ENCODE measurements at regions not wholly inside any gene's neighbourhood (a gene's known extent, or its start where the extent isn't known, plus 50 kb on each side); places are given as distances from the start of the nearest gene placed in this dataset.
"Not testable (repeated sequence)": the region's sequence is repeated elsewhere in the genome, so short reads cannot be mapped to it uniquely, and the experiment has no call there.

DNA sequence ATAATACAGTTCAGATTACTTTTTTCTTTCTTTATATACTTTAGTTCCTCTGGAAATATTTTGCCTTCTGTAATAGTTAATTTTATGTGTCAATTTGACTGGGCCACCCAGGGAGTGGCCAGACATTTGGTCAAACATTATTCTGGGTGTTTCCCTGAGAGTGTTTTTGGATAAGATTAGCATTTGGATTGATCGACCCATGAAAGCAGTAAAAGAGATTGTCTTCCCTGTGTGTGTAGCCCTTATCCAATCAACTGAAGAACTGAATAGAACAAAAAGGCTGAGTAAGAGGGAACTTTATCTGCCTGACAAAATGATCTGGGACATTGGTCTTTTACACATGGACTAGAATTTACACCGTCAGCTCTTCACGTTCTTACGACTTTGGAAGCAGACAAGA, 1190.1 kb upstream of the FAM98A start:
- H3K36me3 ChIP-seq (ENCODE audit: control insufficient read depth, insufficient read depth, low read length) = no peaks in the 10 kb centered on the region
- 91 to 96% methylated on average over 3 to 4 of the region's 4 CpGs for WGBS, 2 experiments (ENCODE audit: insufficient coverage in 2 of 2)
- H3K4me1 ChIP-seq (ENCODE audit: control insufficient read depth, insufficient read depth, low read length, poor library complexity, severe bottlenecking) = no peaks in the 10 kb centered on the region
- H3K27ac ChIP-seq (ENCODE audit: low read depth, low read length, severe bottlenecking) = no peak overlapping the region
- no peak overlapping the region for H3K4me3 ChIP-seq (ENCODE audit: extremely low read depth, insufficient read depth, low read length, poor library complexity, severe bottlenecking)
- no peaks in the 10 kb centered on the region for H3K9me3 ChIP-seq (ENCODE audit: control insufficient read depth, low read length)

DNA sequence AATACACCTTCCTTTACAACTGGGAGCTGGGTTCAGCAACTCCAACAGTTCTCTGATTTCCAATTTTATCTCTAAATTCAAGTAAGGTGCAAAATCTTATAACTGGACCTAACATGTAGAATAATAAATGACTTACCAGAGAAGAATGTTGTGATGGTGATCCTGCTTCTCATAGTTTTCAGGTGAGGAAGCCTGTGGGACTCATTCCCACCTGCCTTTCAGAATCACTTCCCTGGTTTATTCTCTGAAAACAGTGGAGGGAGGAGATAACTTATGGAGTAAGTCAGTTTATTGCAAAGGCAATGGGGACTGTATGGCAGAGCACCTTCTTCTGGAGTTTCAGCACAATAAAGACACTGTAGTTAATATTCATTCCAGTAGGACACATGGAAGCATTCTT, 1188.2 kb upstream of the FAM98A start:
- H3K27ac ChIP-seq (ENCODE audit: low read depth, low read length, severe bottlenecking) = no peak overlapping the region
- H3K9me3 ChIP-seq (ENCODE audit: control insufficient read depth, low read length) = no peaks in the 10 kb centered on the region
- H3K4me3 ChIP-seq (ENCODE audit: extremely low read depth, insufficient read depth, low read length, poor library complexity, severe bottlenecking) = no peak overlapping the region
- H3K36me3 ChIP-seq (ENCODE audit: control insufficient read depth, insufficient read depth, low read length) = no peaks in the 10 kb centered on the region
- H3K4me1 ChIP-seq (ENCODE audit: control insufficient read depth, insufficient read depth, low read length, poor library complexity, severe bottlenecking) = no peaks in the 10 kb centered on the region

DNA sequence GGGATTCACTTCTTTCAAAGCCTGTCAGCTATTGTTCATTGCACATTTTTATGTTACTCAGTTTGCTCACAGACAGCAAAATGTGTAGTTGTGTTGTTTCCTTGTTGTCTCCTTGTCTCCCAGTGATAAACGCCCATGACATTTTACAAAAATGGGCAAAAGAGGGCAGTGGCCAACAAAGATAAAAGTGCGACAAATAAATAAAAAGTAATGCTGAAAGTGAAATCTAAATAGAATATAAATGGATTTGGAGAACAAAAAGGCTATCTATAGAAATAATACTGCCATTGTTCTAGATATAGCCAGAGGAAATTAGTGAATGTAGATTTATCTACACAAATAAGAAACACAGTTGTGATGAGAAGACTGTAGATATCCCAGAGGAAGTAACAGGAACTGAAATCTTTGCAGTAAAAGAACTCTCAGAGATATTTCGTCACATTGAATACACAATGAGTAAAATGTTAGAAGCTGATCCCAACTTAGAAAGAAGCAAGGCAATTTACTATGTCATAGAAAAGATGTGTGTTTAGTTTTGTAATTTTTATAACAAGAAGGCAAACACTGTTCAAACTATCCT, 1186.2 kb upstream of the FAM98A start:
- H3K27ac ChIP-seq (ENCODE audit: low read depth, low read length, severe bottlenecking) = no peak overlapping the region
- WGBS, 2 experiments (ENCODE audit: insufficient coverage in 2 of 2) = 100% methylated on average over 1 of the region's 3 CpGs
- H3K4me3 ChIP-seq (ENCODE audit: extremely low read depth, insufficient read depth, low read length, poor library complexity, severe bottlenecking) = no peak overlapping the region

DNA sequence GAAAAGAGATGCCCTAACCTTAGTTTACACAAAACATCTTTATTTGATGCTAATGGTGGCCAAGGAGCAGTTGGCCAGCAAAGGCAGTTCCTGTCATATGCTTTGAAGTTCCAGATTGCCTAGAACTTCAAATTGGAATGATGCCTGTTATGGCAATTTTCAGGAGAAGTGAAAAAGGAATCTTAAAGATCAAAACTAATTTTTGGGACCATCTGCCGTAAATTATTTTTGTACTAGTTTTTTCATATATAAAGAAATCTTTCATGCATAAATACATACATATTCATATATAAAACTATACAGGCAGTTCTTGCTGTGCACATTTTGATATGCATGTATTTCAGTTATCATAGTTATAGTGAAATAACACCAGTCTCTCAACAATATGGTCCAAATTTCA, 1185.6 kb upstream of the FAM98A start:
- no peaks in the 10 kb centered on the region for H3K4me1 ChIP-seq (ENCODE audit: control insufficient read depth, insufficient read depth, low read length, poor library complexity, severe bottlenecking)
- no peak overlapping the region for H3K4me3 ChIP-seq (ENCODE audit: extremely low read depth, insufficient read depth, low read length, poor library complexity, severe bottlenecking)
- H3K36me3 ChIP-seq (ENCODE audit: control insufficient read depth, insufficient read depth, low read length) = no peaks in the 10 kb centered on the region
- H3K27ac ChIP-seq (ENCODE audit: low read depth, low read length, severe bottlenecking) = no peak overlapping the region
- no peaks in the 10 kb centered on the region for H3K9me3 ChIP-seq (ENCODE audit: control insufficient read depth, low read length)
- no CpG with 5 or more reads among the region's 1 CpG for WGBS, 2 experiments (ENCODE audit: insufficient coverage in 2 of 2)

More for the DNA sequence above, 1186.2 kb upstream of the FAM98A start:
- Histone ChIP-seq H3K36me3 (ENCODE audit: control insufficient read depth, insufficient read depth, low read length) (no peaks in the 10 kb centered on the region), H3K9me3 (ENCODE audit: control insufficient read depth, low read length) (no peaks in the 10 kb centered on the region), H3K4me1 (ENCODE audit: control insufficient read depth, insufficient read depth, low read length, poor library complexity, severe bottlenecking) (no peaks in the 10 kb centered on the region)

DNA sequence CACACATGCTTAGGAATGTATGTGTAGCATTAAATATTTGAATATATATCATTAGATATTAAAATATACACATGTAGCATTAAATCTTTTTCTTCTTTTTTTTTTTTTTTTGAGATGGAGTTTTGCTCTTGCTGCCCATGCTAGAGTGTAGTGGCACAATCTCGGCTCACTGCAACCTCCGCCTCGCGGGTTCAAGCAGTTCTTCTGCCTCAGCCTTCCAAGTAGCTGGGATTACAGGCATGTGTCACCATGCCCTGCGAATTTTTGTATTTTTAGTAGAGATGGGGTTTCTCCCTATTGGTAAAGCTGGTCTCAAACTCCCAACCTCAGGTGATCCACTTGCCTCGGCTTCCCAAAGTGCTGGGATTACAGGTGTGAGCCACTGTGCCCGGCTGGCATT, 1151.6 kb upstream of the FAM98A start:
- 85 to 97% methylated on average over 4 to 5 of the region's 7 CpGs for WGBS, 2 experiments (ENCODE audit: insufficient coverage in 2 of 2)

DNA sequence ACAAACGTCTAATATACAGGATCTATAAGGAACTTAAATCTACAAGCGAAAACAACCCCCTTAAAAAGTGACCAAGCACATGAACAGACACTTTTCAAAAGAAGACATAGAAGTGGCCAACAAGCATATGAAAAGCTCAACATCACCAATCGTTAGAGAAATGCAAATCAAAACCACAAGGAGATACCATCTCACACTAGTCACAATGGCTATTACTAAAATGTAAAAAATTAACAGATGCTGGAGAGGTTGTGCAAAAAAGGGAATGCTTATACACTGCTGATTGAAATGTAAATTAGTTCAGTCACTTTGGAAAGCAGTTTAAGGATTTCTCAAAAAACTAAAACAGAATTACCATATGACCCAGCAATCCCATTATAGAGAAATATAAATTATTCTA, 1148.5 kb upstream of the FAM98A start:
- WGBS, 2 experiments (ENCODE audit: insufficient coverage in 2 of 2) = 31 to 42% methylated on average over 2 of the region's 3 CpGs
- H3K9me3 ChIP-seq (ENCODE audit: control insufficient read depth, low read length) = no peaks in the 10 kb centered on the region
- no peak overlapping the region for H3K4me3 ChIP-seq (ENCODE audit: extremely low read depth, insufficient read depth, low read length, poor library complexity, severe bottlenecking)
- no peaks in the 10 kb centered on the region for H3K4me1 ChIP-seq (ENCODE audit: control insufficient read depth, insufficient read depth, low read length, poor library complexity, severe bottlenecking)
- H3K36me3 ChIP-seq (ENCODE audit: control insufficient read depth, insufficient read depth, low read length) = no peaks in the 10 kb centered on the region
- no peak overlapping the region for H3K27ac ChIP-seq (ENCODE audit: low read depth, low read length, severe bottlenecking)

More for the DNA sequence above, 1151.6 kb upstream of the FAM98A start:
- not testable (repeated sequence) for H3K27ac ChIP-seq (ENCODE audit: low read depth, low read length, severe bottlenecking); H3K36me3 ChIP-seq (ENCODE audit: control insufficient read depth, insufficient read depth, low read length); H3K4me1 ChIP-seq (ENCODE audit: control insufficient read depth, insufficient read depth, low read length, poor library complexity, severe bottlenecking); H3K4me3 ChIP-seq (ENCODE audit: extremely low read depth, insufficient read depth, low read length, poor library complexity, severe bottlenecking); H3K9me3 ChIP-seq (ENCODE audit: control insufficient read depth, low read length)

DNA sequence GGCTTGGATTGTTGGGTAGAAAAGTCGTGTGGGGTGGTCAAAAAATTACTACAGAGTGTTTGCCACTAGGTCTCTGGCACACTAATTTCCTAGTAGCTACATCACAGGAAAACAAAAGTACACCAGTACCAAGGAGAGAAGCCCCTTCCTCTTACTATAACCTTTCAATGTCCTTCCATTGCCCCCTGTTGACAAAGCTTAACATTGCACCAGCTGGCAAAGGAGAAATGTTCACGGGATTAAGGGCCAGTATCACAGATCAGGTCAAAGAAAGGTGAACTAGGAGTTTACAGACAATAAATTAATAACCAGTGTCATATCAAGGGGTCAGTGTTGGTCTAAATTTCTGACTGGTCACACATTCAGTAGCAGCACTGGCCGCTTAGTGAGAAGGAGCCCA, 1139.6 kb upstream of the FAM98A start:
- Histone ChIP-seq H3K4me1 (ENCODE audit: control insufficient read depth, insufficient read depth, low read length, poor library complexity, severe bottlenecking) (no peaks in the 10 kb centered on the region), H3K4me3 (ENCODE audit: extremely low read depth, insufficient read depth, low read length, poor library complexity, severe bottlenecking) (no peak overlapping the region), H3K27ac (ENCODE audit: low read depth, low read length, severe bottlenecking) (no peak overlapping the region), H3K36me3 (ENCODE audit: control insufficient read depth, insufficient read depth, low read length) (no peaks in the 10 kb centered on the region), H3K9me3 (ENCODE audit: control insufficient read depth, low read length) (no peaks in the 10 kb centered on the region)
- WGBS, 2 experiments (ENCODE audit: insufficient coverage in 2 of 2) = 0% methylated on average over 1 of the region's 3 CpGs; no CpG with 5 or more reads in 1 of the 2 experiments

DNA sequence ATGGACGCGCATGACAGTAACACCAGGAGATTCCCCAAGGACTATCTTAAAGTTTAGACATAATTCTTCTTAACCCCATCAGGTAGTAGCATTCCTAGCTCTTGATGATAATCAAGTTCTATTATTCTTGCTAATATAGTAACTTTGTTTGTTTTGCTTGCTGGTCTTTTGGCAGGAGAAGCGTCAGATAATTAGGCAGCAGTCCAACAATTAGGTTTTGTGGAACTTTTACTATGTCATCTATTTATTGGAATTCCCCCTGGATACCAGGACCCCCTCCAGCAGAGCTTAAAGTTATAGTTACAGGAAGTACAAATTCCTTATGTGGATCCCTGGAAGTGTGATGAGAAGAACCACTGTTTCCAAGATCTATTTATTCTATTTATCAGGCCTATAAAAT, 1138.0 kb upstream of the FAM98A start:
- Histone ChIP-seq H3K4me3 (ENCODE audit: extremely low read depth, insufficient read depth, low read length, poor library complexity, severe bottlenecking) (no peak overlapping the region), H3K36me3 (ENCODE audit: control insufficient read depth, insufficient read depth, low read length) (no peaks in the 10 kb centered on the region), H3K27ac (ENCODE audit: low read depth, low read length, severe bottlenecking) (no peak overlapping the region), H3K9me3 (ENCODE audit: control insufficient read depth, low read length) (no peaks in the 10 kb centered on the region), H3K4me1 (ENCODE audit: control insufficient read depth, insufficient read depth, low read length, poor library complexity, severe bottlenecking) (no peaks in the 10 kb centered on the region)
- WGBS, 2 experiments (ENCODE audit: insufficient coverage in 2 of 2) = 100% methylated on average over 1 to 2 of the region's 3 CpGs

DNA sequence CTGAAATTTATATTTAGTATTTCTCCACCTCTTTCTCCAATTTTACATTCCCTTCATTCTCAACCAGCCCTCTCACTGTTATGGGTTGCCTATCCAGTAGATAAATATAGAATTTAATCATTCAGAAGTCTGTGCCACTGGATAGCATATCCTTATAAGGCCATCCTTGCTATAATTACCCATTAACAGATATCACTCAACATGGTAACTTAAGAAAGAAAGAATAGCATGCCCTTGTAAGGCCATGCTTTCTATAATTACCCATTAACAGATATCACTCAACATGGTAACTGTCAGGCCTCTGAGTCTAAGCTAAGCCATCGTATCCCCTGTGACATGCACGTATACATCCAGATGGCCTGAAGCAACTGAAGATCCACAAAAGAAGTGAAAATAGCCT, 1137.4 kb upstream of the FAM98A start:
- Histone ChIP-seq H3K4me3 (ENCODE audit: extremely low read depth, insufficient read depth, low read length, poor library complexity, severe bottlenecking) (no peak overlapping the region), H3K4me1 (ENCODE audit: control insufficient read depth, insufficient read depth, low read length, poor library complexity, severe bottlenecking) (no peaks in the 10 kb centered on the region), H3K36me3 (ENCODE audit: control insufficient read depth, insufficient read depth, low read length) (no peaks in the 10 kb centered on the region), H3K27ac (ENCODE audit: low read depth, low read length, severe bottlenecking) (no peak overlapping the region), H3K9me3 (ENCODE audit: control insufficient read depth, low read length) (no peaks in the 10 kb centered on the region)
- 60% methylated on average over 1 of the region's 2 CpGs; no CpG with 5 or more reads in 1 of the 2 experiments for WGBS, 2 experiments (ENCODE audit: insufficient coverage in 2 of 2)

DNA sequence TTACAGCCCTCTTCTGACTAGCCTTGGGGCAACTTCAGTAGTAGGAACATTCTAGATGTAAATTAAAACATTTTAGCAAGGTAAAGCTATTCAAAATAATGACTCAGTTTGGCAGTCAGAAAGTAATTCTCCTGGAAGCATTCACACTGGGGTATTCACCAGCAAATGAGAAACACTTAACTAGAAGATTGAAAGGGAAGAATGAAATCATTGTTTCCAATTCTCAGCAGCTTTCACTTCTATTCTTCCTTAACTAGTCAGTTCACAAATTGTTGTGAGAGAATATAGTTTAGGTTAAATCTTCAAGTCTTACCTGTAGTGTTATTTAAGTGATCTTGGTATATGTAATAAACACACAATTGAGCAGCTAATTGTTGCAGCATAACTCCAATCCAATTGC, 1135.6 kb upstream of the FAM98A start:
- Histone ChIP-seq H3K4me3 (ENCODE audit: extremely low read depth, insufficient read depth, low read length, poor library complexity, severe bottlenecking) (no peak overlapping the region), H3K9me3 (ENCODE audit: control insufficient read depth, low read length) (no peaks in the 10 kb centered on the region), H3K27ac (ENCODE audit: low read depth, low read length, severe bottlenecking) (no peak overlapping the region), H3K36me3 (ENCODE audit: control insufficient read depth, insufficient read depth, low read length) (no peaks in the 10 kb centered on the region), H3K4me1 (ENCODE audit: control insufficient read depth, insufficient read depth, low read length, poor library complexity, severe bottlenecking) (no peaks in the 10 kb centered on the region)

DNA sequence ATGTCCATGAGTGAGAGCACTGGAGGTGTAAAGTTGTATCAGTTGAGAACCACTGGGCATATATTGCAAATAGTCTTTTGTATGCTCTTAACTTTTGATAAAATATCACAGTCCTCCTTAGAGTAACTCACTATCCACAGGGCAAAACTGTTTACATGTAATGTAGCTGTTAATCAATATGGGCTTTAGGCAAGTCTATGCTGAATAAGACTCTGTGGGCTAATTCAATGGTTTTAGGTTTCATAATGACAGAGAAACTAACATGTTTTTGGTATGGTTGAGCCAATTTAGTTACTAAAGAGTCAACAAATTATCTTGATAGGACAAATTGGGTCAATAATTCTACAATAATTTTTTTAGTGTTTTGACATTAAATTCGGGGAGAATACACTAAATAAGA, 1134.9 kb upstream of the FAM98A start:
- no peak overlapping the region for H3K4me3 ChIP-seq (ENCODE audit: extremely low read depth, insufficient read depth, low read length, poor library complexity, severe bottlenecking)
- no CpG with 5 or more reads among the region's 1 CpG for WGBS, 2 experiments (ENCODE audit: insufficient coverage in 2 of 2)
- H3K4me1 ChIP-seq (ENCODE audit: control insufficient read depth, insufficient read depth, low read length, poor library complexity, severe bottlenecking) = no peaks in the 10 kb centered on the region
- H3K9me3 ChIP-seq (ENCODE audit: control insufficient read depth, low read length) = no peaks in the 10 kb centered on the region
- no peak overlapping the region for H3K27ac ChIP-seq (ENCODE audit: low read depth, low read length, severe bottlenecking)
- no peaks in the 10 kb centered on the region for H3K36me3 ChIP-seq (ENCODE audit: control insufficient read depth, insufficient read depth, low read length)
